A673 (cell line): ENCODE measurements at regions not wholly inside any gene's neighbourhood (a gene's known extent, or its start where the extent isn't known, plus 50 kb on each side); places are given as distances from the start of the nearest gene placed in this dataset.

Experiments used
- BruUV-seq: library from RNA; stranded (reverse); fragments of 400-500 nt; replicated peaks from 2 replicates; lab custom pipeline; 2021; lab: Mats Ljungman, UMichigan
- CTCF ChIA-PET: fragments of 300-600 bp; sonication (Branson Sonifier 250); formaldehyde crosslinking; loops from one replicate; lab custom pipeline; 2022; ENCODE audit warnings: antibody characterized with exemption; lab: Charles Lee
- POLR2A ChIA-PET: fragments of 300-600 bp; sonication (Branson Sonifier 250); formaldehyde crosslinking; loops from one replicate; lab custom pipeline; 2022; ENCODE audit warnings: antibody characterized with exemption; ENCODE audit not compliant: low non-redundant PET; lab: Charles Lee
- DNase-seq: peaks from one replicate; pipeline ENCODE4 v3.0.0-alpha.2; 2015; ENCODE audit warnings: low spot score
- H3K27ac ChIP-seq: fragments of 200-600 bp; sonication (generic); 2 replicates; pipeline ENCODE4 v1.5.1; 2016; ENCODE audit warnings: mixed run types, low read depth, mild to moderate bottlenecking, mixed read lengths, antibody characterized with exemption, low read length; ENCODE audit not compliant: poor library complexity, severe bottlenecking
- H3K27me3 ChIP-seq: fragments of 200-600 bp; sonication (generic); replicated peaks from 2 replicates; pipeline ENCODE4 v1.6.1; 2017; ENCODE audit warnings: mixed run types, low read depth, mild to moderate bottlenecking, mixed read lengths, antibody characterized with exemption, low read length; ENCODE audit not compliant: insufficient read depth, poor library complexity
- H3K36me3 ChIP-seq: fragments of 200-600 bp; sonication (generic); 2 replicates; pipeline ENCODE4 v1.6.1; 2016; ENCODE audit warnings: mixed run types, mild to moderate bottlenecking, mixed read lengths, antibody characterized with exemption, low read length; ENCODE audit not compliant: insufficient read depth, poor library complexity, severe bottlenecking
- H3K4me1 ChIP-seq: fragments of 200-600 bp; sonication (generic); 2 replicates; pipeline ENCODE4 v1.6.1; 2017; ENCODE audit warnings: mixed run types, mild to moderate bottlenecking, mixed read lengths, antibody characterized with exemption, low read length; ENCODE audit not compliant: insufficient read depth, poor library complexity, severe bottlenecking
- H3K4me3 ChIP-seq: fragments of 200-600 bp; sonication (generic); 2 replicates; pipeline ENCODE4 v1.5.1; 2016; ENCODE audit warnings: low read depth, mixed run types, mild to moderate bottlenecking, mixed read lengths, low read length; ENCODE audit not compliant: poor library complexity, severe bottlenecking
- H3K9me3 ChIP-seq: fragments of 200-600 bp; sonication (generic); 2 replicates; pipeline ENCODE4 v1.6.1; 2016; ENCODE audit warnings: mixed run types, low read depth, mild to moderate bottlenecking, mixed read lengths, antibody characterized with exemption, low read length; ENCODE audit not compliant: poor library complexity, severe bottlenecking
- EZH2 ChIP-seq: fragments of 200-600 bp; sonication (generic); IDR thresholded peaks from 2 replicates; pipeline ENCODE4 v1.6.1; 2017; ENCODE audit warnings: borderline replicate concordance, low read depth, mild to moderate bottlenecking, mixed read lengths, antibody characterized with exemption, low read length; ENCODE audit not compliant: poor library complexity, severe bottlenecking
- intact Hi-C: fragments of 100-400 bp; cut with micrococcal nuclease; formaldehyde crosslinking; loops from one replicate; pipeline ENCODE4 v1.10.0; 2022; ENCODE audit not compliant: unreplicated experiment
- TF ChIP-seq, protein P1 (sequence below): fragments of 300-800, 200-600 bp; sonication (generic); conservative IDR thresholded peaks from 2 replicates; pipeline ENCODE4 v1.5.1; 2017; ENCODE audit warnings: low read depth, mild to moderate bottlenecking, antibody characterized with exemption, low read length, moderate library complexity, mixed read lengths

DNA sequence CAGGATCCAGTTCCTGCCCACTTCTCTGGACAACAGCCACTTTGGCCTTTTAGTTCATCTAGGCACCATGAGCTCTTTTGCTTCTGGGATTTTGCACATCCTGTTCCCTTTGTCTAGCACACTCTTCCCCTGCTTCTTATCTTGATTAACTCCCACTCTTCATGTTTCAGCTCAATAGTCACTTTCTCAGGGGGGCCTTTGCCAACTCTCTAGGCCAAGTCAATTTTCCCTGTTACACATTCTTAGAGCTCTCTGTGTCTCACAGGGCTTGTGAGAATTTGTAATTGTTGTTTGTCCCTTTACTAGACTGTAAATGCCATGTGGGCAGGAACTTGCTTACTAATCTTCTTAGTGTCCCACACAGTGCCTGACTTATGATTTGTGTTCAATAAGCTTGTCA lies 58.1 kb upstream of the EPB41L1 start:
- H3K27me3 ChIP-seq: peaks cover 30% of the 10 kb centered on the region
- POLR2A ChIA-PET: no interaction called here

DNA sequence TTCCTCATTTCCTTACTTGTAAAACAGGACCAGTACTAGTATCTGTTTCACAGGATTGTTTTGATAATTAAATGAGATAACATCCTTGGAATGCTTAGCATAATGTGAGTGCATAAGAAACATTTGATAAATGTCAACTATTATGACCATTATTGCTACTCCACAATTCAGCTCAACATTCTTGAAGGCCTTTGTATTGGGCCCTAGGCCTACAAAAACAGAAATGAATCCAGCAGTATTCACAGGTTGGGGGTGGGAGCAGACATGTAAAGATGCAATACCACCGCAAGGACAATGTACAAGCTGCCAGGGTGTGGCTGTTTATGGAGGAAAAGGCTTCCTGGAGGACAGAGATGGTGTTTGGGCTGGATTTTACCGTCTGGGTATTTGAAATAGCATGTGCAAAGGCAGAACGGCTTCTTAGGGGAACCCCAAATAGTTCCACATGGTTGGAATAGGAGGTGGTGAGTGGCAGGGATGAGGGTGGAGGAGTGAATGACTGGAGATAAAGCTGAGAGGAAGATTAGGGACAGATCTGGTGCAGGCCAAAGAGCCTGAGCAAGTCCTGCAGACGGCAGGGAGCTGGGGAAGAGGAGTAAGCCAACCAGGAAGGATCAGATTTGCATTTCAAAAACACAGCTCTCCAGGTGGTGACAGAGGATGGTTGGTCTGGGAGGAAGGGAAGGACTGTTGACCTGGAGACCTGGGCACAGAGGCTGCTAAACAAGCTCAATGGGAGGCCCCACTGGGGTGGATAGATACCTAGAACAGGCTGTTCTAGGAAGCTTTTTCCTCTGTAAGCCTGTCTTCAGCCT lies 57.0 kb upstream of the EPB41L1 start:
- BruUV-seq: no TSS peak
- POLR2A ChIA-PET: no interaction called here
- Histone ChIP-seq H3K4me3 (no peak overlapping the region), H3K4me1 (no peaks in the 10 kb centered on the region), H3K9me3 (no peaks in the 10 kb centered on the region), H3K36me3 (no peaks in the 10 kb centered on the region), H3K27me3 (peaks cover 21% of the 10 kb centered on the region), H3K27ac (no peak overlapping the region)
- intact Hi-C loops: no loop called here
- DNase-seq: no peak
- TF ChIP-seq, protein P1, sequence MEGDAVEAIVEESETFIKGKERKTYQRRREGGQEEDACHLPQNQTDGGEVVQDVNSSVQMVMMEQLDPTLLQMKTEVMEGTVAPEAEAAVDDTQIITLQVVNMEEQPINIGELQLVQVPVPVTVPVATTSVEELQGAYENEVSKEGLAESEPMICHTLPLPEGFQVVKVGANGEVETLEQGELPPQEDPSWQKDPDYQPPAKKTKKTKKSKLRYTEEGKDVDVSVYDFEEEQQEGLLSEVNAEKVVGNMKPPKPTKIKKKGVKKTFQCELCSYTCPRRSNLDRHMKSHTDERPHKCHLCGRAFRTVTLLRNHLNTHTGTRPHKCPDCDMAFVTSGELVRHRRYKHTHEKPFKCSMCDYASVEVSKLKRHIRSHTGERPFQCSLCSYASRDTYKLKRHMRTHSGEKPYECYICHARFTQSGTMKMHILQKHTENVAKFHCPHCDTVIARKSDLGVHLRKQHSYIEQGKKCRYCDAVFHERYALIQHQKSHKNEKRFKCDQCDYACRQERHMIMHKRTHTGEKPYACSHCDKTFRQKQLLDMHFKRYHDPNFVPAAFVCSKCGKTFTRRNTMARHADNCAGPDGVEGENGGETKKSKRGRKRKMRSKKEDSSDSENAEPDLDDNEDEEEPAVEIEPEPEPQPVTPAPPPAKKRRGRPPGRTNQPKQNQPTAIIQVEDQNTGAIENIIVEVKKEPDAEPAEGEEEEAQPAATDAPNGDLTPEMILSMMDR: no peak
- TF ChIP-seq EZH2: no peak
- CTCF ChIA-PET: no interaction called here

More for the DNA sequence above, 58.1 kb upstream of the EPB41L1 start:
- BruUV-seq: no TSS peak
- no peak overlapping the region for H3K27ac ChIP-seq
- H3K4me1 ChIP-seq: no peaks in the 10 kb centered on the region
- TF ChIP-seq, protein P1: no peak
- TF ChIP-seq EZH2: no peak
- no peak overlapping the region for H3K4me3 ChIP-seq
- intact Hi-C loops: no loop called here
- CTCF ChIA-PET: no interaction called here
- no peaks in the 10 kb centered on the region for H3K9me3 ChIP-seq
- H3K36me3 ChIP-seq: no peaks in the 10 kb centered on the region
- no peak for DNase-seq

DNA sequence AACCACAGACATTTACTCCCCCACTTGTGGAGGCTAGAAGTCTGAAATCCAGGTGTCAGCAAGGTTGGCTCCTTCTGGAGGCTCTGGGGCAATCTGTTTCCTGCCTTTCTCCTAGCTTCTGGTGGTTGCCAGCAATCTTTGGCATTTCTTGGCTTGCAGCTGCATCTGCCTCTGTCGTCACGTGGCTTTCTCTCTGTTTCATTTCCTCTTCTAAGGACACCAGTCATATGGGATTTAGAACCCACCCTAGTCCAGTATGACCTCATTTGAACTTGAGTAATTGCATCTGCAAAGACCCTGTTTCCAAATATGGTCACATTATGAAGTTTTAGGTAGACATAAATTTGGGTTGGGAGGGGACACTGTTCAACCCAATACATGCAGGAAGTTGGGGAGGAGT lies 56.2 kb upstream of the EPB41L1 start:
- no TSS peak for BruUV-seq
- ChIA-PET POLR2A (no interaction called here), CTCF (no interaction called here)
- TF ChIP-seq EZH2: no peak
- TF ChIP-seq, protein P1: no peak
- intact Hi-C loops: no loop called here
- no peak for DNase-seq
- peaks cover 13% of the 10 kb centered on the region for H3K27me3 ChIP-seq
- no peaks in the 10 kb centered on the region for H3K4me1 ChIP-seq
- no peaks in the 10 kb centered on the region for H3K36me3 ChIP-seq
- no peaks in the 10 kb centered on the region for H3K9me3 ChIP-seq
- no peak overlapping the region for H3K27ac ChIP-seq
- H3K4me3 ChIP-seq: no peak overlapping the region
